ENCODE measurements at regions not wholly inside any gene's neighbourhood (a gene's known extent, or its start where the extent isn't known, plus 50 kb on each side); places are given as distances from the start of the nearest gene placed in this dataset.
"Not testable (repeated sequence)": the region's sequence is repeated elsewhere in the genome, so short reads cannot be mapped to it uniquely, and the experiment has no call there.

DNA sequence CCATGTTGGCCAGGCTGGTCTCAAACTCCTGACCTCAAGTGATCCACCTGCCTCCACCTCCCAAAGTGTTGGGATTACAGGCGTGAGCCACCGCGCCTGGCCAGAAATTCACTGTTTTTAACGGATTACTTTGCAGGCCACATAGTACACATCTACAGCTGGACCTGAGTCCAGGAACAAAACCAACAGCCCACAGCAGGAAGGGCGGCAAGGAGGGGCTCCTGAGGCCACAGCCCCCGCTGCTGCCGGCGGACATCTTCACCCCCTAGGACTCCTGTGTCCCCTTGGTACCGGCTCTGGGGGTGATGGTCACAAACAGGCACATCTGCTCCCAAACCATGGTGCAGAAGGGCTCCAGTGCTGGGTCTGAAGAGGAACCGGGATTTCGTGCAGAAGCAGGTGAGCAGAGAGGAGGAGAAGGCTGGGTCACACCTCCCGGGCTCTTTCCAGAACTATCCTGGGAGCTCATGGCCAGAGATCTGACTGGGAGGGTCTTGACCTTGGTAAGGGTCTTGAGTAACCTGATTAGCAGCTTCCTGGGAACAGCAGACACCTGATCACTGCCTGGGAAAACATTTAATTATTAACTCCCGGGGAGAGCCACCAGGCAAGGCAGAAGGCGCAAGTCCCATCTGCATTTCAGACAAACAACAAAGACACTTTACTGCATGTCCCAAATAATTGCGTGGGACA is 99.9 kb downstream of the SHANK2 start:
- DNase-seq (ENCODE audit: low read depth) = not testable (repeated sequence)

DNA sequence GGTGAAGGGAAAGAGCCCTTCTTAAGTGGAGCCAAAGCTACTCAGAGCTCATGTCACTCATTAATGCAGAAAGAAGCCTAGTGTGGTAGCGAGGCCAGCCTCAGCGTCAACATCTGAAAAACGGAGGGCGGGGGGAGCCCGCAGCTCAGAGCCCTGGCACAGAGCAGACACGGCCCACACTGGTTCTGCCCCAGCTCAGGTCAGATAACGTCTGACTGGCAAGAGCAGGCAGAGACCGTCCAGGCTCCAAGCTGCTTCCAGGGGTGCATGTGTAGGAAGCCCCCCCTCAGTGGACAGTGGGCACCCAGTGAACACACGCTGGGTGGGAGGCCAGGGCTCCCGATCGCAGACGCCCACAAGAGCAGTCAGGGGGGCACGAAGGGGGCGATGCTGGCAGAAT is 100.8 kb downstream of the SHANK2 start:
- no peak for DNase-seq (ENCODE audit: low read depth)

DNA sequence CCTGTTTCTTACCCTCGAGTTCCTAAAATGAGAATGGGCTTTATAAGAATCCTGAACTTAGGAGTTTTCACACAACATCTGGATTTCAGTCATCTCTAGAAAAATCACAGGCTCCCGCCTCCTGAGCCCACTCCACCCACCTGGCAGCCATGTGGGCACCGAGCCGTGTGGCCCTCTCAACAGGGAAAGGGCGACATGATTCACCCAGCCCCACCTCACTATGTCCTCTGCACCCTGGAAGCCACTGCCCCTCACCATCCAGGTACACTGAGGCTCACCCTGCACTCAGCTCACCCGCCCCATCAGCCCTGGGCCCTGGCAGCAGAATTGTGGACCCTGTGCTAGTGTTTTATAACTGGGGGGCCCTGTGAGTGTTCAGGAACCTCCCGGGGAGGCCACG is 101.5 kb downstream of the SHANK2 start:
- no peak for DNase-seq (ENCODE audit: low read depth)

DNA sequence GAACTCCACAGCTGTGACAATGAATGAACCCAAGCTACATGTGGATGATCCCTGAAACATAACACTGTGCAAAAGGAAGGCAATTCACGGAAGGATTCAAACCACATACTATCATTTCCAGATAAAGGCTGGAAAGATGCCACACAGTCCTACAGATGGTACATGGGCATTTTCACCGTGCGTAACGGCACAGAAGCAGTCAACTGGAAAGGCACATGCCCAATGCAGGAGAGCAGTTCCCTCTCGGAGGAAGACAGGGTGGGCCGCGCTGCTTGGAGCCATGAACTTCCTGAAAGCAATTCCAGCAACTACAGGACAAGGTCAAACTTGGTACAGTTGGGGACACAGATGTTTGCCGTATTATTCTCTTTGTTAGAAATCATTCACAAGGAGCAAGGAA is 103.7 kb downstream of the SHANK2 start:
- no peak for DNase-seq (ENCODE audit: low read depth)

DNA sequence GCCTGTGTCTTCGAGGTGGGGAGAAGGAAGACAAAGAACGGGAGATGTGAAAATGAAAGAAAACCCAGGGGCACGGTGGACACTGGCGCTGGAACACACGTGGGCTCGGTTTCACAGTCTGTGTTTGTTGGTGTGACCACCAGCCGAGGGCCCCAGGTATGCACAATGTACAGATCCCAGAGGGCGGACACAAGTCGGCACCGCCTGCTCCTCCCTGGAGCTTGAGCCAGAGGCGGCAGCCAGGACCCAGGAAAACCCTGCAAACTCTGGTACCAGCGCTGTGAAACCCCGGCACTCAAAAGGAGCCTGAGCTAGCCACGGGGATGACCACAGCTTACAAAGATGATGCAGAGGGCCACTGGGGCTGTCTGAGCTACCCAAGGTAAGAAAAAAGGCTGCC is 105.0 kb downstream of the SHANK2 start:
- no peak for DNase-seq (ENCODE audit: low read depth)

DNA sequence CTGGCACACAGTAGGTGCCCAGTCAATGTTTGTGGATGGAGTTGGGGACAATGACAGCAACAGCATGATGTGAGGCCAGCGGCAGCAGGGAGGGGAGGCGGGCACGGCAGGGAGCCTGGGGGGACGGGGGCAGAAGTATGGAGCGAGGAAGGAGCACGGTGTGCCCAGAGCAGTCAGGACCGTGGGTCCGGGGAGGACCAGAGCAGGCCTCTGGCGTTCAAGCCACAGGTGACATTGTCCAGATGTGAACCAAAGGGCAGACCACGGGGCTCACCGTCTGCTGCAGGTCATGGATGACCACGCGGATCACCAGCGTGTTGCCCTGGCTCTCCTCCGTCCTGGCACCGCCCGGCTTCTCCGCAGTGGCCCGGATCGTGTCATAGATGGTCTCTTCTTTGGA is 105.5 kb downstream of the SHANK2 start:
- no peak for DNase-seq (ENCODE audit: low read depth)

DNA sequence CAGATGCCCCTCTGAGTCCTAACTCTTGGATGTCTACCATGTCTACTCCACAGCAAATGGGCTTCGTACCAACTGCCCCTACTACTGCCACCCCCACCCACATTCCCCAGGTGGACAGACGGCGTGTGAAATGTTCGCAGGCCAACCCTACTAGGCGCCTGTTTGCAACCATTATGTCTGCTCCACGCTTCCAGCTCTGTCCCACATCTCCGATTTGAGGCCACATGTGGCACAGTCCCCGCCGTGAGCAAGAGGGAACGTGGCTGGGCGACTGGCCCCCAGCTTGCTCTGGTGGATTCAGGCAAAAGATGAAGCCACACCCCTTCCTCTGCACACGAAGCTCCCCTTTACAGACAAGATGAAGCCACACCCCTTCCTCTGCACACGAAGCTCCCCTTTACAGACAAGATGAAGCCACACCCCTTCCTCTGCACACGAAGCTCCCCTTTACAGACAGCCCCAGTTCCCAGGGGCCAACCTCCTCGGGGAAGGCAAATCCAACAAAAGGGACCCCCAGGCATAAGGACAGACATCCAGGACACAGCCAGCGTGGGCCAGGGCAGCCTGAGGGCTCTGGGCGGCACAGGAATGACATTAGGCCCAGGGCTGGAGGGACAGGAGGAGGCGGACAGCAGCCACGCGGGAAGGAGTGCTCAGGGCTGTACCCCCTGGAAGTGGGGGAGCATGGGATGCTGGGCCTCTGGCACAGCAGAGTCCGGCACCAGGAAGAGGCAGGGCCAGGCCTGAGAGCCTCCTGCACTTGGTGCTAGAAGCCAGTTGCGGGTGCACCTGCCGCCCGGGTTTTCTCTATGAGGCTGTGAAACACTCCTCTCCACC is 106.2 kb downstream of the SHANK2 start:
- no peak for DNase-seq (ENCODE audit: low read depth)

DNA sequence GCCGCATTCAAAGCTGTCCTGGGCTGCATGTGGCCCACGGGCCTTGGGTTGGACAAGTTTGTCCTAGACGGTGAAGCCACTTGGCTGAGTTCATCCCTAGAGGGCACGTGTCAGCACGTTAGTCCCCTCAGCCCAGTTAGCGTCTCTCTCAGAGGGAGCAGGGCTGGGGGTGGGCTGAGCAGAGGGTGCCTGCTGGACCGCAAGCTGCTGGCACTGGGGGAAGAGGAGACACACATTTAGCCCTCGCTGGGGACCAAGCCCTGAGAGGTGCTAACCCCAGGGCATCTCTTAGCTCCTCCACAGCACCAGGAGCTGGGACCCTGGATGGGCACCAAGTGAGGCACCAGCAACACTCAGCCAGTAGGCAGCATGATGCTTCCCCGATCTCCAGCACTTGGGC is 107.0 kb downstream of the SHANK2 start:
- no peak for DNase-seq (ENCODE audit: low read depth)

DNA sequence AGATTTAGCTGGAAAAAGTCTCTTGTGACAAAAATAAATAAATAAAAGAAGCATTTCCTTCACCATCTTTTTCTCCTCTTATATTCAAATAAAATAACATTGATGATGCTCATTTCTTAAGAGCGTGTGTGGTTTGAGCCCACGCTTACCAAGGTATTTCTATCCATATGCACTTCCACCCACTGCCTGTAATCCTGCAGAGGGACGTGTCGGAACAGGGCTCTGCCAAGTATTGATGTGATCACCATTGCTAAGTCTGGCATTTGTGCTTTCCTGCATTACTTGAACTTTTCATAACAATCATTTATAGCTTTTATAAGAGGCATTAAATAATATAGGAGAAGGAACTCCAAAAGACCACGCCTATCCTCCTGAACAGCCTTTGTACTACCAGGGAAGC is 107.6 kb downstream of the SHANK2 start:
- DNase-seq (ENCODE audit: low read depth) = no peak

DNA sequence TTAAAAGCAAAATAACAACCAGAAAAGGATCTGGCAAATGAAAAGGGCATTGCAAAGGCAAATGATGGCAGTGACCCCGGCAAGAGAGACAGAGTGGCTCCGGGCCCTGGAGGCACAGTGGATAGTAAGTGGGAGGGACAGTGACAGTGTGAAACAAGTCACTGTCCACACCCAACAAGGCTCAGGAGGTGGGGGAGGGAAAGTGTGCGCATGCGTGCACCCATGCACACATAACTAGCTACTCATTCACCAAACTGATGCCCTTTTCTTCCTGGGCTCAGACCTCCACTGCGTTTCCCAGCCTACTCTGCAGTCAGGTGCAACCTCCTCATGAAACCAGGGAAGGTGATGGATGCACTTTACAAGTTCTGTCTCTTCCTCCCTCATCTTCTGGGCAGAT is 108.4 kb downstream of the SHANK2 start:
- DNase-seq (ENCODE audit: low read depth) = no peak

DNA sequence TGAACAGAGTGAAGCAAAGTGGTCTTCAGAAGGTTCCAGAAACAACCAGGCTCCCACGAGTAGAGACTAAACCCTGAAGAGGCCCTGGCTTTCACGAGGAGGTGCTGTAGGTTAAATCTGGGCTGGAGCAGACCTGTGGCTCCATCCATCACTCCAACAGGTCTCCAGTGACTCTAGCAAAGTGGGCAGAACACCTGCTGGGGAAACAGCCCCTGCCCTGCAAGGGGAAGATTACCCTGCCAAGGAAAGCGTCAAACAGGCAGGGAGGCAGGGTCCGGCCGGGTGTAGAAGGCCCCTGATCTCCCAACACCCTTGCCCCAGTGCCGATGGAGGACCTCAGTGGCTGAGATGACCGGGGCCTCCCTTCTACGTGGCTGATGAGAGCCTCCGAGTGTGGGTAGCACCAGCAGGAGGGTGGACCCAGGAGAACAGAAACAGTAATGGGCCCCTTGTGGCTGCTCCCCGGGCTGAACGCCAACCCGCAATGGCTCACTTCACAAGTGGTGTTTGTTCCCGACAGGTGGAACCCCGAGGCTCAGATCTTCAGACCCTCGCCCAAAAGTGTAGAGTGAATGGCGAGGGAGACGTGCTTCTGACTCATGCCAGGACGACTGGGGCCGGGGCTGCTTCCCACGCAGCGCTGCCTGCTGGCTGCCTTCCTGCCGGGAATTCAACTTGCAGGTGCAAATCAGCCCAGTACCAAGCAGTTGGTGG is 112.0 kb downstream of the SHANK2 start:
- no peak for DNase-seq (ENCODE audit: low read depth)

DNA sequence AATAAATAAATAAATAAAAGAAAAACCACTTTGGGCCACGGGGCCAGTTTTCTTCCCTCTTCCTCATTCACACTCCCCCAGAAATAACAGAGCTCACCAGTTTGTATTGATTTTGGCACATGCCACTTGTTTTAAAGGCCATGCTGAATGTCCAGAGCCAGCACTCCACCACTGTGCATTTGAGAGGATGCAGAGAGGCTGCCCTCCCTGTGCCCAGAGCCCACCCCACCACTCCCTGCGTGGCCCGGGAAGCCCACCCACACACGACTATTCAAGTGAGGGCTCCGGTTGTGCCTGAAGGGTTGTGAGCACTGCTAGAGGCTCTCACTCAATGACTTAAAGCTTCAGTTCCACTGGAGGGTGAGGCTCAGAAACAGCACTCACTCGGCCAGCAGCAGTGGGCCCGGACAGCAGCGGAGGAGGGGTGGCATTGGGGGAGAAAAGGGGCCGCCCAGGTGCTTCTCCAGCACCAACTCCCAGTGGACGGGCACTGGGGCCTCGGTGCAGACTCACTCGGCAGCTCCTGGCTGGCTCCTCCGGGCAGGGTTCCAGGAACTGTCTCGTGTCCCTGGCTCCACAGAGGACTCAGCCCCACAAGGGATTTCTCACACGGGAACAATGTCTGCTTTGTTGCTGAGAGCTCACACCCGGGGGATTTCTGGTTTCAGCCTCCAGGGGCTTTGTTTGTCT is 112.7 kb downstream of the SHANK2 start:
- DNase-seq (ENCODE audit: low read depth) = no peak

DNA sequence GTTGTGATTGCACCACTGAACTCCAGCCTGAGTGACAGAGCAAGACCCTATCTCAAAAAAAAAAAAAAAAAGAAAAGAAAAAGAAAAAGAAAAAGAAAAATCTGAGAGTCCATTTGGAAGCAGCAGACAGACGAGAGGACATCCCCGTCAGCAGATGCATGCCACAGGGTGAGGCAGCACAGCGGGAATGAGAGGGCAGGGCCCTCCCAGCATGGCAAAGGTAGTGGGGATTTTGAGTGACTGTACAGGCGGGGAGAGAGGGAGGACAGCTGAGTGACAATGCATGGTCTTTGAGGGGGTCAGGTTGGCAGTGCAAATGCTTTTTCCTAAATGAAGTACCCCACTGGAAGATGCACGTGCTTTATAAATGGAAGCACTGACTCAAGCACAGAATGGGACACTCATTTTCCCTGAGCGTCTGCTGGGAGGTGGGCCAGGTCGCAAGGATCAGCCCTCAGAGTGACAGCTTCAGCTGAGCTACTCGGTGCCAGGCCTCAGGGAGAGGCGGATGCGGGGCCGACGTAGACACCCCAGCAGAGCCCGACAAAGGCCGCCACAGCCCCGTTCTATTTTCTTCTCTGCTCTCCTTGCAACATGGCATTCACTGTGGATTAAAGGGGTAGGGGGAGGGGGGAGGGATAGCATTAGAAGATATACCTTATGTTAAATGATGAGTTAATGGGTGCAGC is 113.5 kb downstream of the SHANK2 start:
- no peak for DNase-seq (ENCODE audit: low read depth)

DNA sequence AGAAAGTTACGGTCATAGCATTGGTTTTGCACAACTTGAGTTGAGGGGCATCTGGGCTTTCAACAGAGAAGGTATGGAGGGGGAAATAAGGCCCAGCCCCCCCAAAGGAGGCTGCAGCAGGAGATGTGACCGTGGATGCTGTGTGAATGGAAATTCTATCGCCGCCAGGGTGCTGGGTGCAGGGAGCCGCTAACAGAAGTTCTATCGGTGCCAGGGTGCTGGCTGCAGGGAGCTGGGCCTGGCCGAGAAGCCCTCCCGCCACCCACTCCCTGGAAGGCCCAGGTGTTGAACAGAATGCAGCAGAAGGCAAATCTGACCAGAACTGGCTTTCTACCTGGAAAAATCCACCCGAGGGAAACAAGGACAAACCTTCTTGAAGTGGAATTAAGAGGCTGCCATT is 115.0 kb downstream of the SHANK2 start:
- DNase-seq (ENCODE audit: low read depth) = no peak

DNA sequence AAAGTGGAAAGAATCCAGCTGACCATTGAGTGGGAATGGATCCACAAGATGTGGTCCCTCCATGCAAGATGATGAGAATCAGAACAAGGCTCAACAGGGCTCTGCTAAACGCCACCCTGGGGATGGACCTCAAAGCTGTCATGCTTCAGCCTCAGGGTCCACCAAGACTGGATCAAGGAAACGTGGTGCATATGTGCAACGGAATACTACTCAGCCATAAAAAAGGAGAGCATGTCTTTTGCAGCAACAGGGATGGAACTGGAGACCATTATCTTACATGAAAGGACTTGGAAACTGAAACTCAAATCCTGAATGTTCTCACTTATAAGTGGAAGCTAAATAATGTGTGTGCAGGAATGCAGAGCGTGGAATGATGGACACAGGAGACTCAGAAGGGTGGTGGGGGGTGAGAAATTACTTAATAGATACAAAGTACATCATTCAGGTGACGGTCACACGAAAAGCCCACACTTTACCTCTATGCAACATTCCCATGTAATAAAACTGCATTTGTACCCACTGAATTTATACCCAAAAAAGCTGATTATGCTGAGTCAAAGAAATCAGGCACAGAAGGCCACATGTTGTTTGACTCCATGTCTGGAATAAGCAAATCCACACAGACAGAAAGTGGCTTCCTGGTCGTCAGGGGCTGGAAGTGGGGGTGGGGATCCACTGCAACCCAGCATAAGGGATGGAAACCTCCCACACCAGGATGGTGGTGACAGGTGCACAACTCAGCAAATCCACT is 116.1 kb downstream of the SHANK2 start:
- no peak for DNase-seq (ENCODE audit: low read depth)

DNA sequence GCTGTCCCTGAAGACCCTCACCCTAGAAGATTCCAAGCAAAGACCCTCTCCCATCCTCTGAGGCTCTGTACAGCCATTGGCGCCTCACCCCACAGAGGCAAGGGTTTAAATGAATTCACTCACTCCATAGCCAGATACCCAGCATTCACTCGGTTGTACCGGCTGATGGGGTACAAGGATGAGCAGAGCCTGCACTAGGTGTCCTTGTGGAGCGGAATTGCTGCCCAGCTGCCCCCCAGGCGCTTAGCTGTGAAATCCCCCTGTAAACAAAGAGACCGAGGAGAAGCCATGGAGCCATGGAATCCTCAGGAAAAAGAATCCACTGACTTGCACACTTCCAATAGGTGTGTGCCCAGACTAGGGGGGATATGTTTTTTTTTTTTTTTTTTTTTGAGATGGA is 117.3 kb downstream of the SHANK2 start:
- no peak for DNase-seq (ENCODE audit: low read depth)

DNA sequence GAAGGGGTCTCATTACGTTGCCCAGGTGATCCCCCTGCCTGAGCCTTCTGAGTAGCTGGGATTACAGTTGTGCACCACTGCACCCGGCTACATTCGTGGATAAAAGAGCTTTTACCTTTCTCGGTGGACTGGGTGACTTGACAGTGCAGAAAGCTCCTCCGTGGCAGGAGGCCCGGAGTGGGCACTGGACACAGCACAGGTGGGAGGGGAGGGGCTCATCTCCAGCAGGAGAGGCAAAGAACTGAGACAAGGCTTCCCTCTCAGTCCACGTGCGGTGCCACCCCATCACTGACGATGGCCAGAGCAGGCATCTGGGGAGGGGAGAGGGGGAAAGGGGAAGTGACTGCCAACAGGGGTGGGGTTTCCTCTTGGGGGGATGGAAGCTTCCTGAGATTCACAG is 118.4 kb downstream of the SHANK2 start:
- DNase-seq (ENCODE audit: low read depth) = no peak

DNA sequence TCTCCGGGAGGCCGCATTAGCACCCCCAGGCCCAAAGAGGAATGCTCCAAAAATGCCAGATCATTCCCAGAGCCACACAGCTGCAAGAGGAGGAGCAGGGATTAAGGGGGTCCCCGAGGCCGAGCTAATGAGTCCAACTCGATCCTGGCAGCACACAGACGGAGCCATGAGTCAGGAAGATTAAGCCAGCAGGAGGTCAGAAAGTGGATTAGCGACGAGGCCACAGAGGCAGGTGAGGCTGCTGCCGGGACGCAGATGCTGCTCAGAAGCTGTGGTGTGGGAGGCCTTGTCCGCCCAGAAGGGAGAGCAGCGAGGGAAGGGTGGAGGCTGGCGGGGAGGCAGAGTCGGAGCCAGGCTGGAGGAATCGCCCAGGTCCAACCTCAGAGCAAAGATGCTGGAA is 120.5 kb downstream of the SHANK2 start:
- no peak for DNase-seq (ENCODE audit: low read depth)

DNA sequence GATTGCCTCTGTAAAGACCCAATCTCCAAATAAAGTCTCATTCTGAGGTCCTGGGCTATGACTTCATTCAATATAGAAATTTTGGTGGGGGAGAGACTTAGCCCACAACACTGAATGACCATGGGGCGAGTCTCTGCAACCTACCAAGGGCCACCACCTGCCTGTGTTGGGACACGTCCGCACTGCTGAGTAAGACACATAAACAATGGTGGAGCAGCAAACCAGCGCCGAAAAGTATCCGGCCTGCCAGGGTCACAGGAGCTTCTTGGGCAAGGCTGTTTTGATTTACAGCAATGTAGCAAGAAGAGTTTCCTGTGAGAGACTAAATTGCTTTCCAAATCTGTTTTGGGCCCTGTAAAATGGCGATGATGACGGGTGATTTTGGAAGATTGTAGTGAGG is 122.3 kb downstream of the SHANK2 start:
- DNase-seq (ENCODE audit: low read depth) = no peak

DNA sequence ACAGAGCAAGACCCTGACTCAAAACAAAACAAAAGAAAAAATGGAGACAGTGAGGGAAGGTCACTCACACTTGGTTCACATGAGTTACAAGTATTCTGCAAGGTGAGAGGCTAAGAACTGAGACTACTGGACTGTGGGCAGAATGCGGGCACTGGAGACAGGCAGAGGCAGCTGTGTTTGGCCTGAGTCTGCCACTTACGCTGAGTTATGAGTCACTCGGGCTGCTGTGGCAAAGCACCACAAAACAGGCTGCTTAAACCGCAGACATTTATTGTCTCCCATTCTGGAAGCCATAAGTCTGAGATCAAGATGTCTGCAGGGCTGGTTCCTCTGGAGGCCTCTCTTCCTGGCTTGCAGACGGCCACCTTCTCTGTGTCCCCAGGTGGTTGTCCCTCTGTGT is 122.8 kb downstream of the SHANK2 start:
- DNase-seq (ENCODE audit: low read depth) = no peak

DNA sequence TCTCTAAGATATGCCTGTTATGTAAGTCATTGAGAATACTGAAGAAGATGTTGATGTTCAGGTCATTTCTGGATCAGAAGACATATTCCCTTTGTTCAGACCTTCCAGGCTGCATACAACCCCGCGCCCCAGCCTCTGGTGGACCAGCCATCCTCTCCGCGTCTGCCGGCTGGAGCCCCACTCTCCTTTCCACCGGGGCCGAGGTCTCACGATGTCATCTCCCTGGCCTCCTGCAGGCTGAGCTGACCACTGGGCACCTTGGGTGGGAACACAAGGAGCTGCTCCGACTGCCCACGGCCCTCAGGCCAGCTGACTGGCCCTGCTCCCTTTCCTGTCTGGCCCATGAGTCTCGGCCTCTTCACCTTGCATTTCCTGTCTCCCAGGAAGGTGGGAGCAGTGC is 124.6 kb downstream of the SHANK2 start:
- no peak for DNase-seq (ENCODE audit: low read depth)
